GM18868 (cell line): ENCODE measurements at regions not wholly inside any gene's neighbourhood (a gene's known extent, or its start where the extent isn't known, plus 50 kb on each side); places are given as distances from the start of the nearest gene placed in this dataset.
"Not testable (repeated sequence)": the region's sequence is repeated elsewhere in the genome, so short reads cannot be mapped to it uniquely, and the experiment has no call there.

Experiments
- ATAC-seq: cut with Tn5 transposase; IDR thresholded peaks from one replicate; pipeline ENCODE4 v1.9.1; 2021; ENCODE audit warnings: mild to moderate bottlenecking, moderate library complexity; ENCODE audit not compliant: unreplicated experiment

DNA sequence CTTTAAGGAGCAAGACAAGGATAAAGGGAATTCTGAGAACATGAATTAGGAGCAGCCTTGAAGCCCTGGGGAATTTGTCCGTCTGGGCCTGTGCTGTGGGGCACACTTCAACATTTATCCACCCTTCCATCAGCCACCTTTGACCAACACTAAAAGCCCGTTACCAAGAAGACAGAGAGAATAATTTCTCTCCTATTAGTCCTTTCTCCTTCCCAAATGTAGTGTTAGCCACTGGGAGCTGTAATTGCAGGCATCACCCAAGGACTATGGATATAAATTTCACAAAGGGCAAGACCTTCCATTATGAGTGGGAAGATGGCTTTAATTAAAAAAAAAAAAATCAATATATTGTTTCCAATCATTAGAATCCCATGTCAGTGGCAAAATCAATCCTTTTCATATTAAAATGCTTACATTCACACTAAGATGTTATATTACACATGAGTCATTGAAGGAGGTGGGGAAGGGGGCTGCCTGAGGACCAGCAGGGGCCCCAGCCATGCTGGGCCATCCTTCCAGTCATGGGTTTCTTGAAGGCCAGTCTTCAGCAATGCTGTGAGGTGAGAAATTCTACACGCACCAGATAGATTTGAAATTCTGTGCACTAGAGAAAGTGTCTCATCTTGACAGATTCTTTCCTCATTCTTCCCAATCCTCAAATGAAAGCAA is 292.5 kb upstream of the NRP1 start:
- no peak for ATAC-seq

GRCh38 chr10:33623669-33624068 is 289.2 kb upstream of the NRP1 start:
- ATAC-seq: no peak

GRCh38 chr10:33621101-33621500 is 286.6 kb upstream of the NRP1 start:
- ATAC-seq: no peak

DNA sequence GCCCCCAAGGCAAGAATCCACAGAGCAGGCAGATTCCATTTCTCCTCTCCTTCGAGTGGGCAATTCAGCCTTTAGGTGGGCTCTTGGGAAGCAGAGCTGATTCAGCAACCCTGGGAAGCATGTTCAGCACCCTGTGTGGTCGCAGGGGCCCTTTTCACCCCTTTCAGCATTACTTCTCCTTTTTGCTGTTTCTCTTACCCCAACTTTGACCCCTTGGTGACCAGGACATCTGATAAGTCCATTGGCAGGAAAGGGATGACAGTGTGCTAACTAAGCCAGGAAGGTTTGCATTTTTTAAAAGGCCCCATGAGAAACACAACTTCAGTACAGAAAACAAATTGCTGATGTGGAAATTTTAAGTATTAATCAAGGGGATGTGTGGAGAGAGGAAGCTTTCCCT is 283.7 kb upstream of the NRP1 start:
- ATAC-seq: no peak

- ATAC-seq: no peak
These were observed 283.1 kb upstream of the NRP1 start for GRCh38 chr10:33617381-33618080.

DNA sequence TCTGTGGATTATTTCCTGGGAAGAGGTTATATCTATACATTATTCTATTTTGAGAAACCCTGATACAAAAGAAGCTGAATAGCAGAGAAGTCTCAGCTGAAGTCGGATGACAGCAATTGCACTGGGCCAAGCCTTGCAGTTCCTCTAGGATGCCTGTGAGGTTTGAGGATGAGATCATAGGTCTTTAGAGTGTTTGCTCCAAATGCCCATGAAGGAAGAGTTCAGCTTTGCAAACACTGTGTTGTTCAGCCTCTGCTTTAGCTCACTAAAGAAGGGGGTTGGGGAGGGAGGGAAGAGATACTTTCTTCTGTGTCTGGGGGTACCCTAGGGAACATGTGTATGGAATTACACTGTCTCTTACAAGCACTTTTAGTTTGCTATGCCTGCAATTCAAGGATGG is 282.5 kb upstream of the NRP1 start:
- ATAC-seq: no peak

DNA sequence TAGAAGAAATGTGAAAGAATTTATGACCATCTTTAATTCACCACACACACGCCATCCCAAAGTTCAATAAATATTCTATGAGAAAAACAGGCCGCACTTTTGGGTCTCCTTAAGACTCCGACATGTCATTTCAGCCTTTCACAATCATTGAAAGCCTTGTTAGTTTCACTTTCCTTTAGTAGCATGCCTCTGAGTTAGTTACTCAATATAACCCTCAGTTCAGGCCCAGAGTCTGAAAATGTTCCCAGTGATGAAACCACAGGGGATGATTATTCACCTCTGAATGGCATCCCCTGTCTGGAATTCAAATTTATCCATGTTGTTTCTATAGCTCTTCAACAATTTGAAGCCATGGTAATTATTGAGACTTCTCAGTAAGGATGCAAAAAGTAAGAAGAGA is 278.1 kb upstream of the NRP1 start:
- ATAC-seq: peak; percentile 59

- no peak for ATAC-seq
These were observed 277.6 kb upstream of the NRP1 start for GRCh38 chr10:33612116-33612515.

GRCh38 chr10:33611423-33611822 is 277.0 kb upstream of the NRP1 start:
- ATAC-seq: no peak

GRCh38 chr10:33609546-33609945 is 275.1 kb upstream of the NRP1 start:
- ATAC-seq: no peak

DNA sequence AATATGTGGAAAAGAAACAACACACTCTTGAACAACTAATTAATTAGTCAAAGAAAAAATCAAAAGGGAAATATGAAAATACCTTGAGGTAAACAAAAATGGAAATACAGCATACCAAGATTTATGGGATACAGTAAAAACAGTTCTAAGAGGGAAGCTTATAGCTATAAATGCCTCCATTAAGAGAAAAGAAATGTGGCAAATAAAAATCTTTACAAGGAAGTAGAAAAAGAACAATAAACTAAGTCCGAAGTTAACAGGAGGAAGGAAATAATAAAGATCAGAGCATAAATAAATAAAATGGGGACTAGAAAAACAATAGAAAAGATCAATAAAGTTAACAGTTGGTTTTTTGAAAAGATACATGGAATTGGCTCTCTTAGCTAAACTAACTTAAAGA is 267.8 kb upstream of the NRP1 start:
- no peak for ATAC-seq

DNA sequence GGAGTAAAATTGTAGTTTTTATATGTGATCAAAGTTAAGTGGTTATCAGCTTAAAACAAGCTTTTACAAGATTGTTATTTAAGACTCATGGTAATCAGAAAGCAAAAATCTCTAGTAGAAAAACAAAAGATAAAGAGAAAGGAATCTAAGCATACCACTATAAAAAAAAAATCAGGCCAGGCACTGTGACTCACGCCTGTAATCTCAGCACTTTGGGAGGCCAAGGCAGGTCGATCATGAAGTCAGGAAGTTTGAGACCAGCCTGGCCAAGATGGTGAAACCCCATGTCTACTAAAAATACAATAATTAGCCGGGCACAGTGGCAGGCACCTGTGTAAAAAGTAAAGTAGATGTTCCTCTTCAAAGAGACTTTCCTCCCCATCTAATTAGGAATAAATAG is 265.9 kb upstream of the NRP1 start:
- no peak for ATAC-seq

GRCh38 chr10:33596422-33596821 is 262.0 kb upstream of the NRP1 start:
- ATAC-seq: no peak

GRCh38 chr10:33594475-33594874 is 260.0 kb upstream of the NRP1 start:
- ATAC-seq: no peak

- no peak for ATAC-seq
These were observed 254.6 kb upstream of the NRP1 start for GRCh38 chr10:33588974-33589600.

DNA sequence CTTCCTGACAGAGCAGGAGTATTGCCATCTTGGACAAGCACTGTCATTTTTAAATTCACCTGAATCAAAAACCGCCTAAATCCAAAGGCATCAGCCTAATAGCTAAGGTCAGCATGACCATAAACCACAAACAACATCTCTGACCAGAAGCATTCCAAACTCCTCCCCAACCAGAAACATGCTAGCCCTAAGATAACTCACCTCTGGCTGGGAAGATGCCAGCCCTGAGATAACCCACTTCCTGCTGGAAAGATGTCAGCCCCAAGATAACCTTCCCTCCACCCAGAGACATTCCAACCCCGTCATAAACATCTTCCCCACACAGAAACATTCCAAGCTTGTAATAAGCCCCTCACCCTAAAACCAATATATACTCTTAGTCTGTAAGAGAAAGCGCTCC is 250.1 kb upstream of the NRP1 start:
- ATAC-seq: not testable (repeated sequence)

DNA sequence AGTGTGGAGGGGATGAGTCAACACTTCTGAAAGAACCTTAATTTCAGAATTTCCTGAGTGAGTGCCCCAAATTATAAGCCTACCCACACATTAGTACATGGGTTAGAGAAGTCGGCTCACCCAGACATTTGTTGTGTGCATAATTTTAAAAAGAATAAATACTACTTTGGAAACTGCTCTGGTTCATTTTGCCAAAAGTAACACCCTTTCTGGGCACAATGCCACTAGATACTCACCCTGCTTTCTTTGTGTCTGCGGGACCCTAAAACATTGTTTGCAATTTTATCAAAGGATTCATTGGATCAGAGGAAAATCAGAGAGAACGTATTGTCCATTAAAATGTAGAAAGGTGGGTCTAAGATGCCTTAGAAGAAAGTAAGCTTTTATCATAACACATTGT is 245.5 kb upstream of the NRP1 start:
- no peak for ATAC-seq

- no peak for ATAC-seq
These were observed 239.1 kb upstream of the NRP1 start for GRCh38 chr10:33573606-33574005.

DNA sequence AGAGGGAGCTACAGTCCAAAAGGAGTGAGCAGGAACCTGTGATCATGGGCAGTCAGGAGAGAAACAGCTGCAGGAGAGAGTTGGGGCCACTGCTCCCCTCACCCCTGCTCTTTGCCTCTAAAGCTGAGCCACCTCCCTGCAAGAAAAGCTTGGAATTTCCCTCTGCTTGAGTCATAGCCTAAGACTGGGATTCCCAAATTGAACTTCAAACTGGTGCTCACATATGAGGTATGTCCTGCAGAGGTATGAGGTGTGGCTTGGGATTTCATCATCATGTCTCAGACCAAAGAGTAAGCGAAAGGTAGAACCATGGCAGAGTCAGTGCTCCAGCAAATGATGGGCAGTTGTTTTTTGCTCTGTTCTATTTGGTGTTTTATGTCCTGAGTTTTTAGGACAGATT is 237.1 kb upstream of the NRP1 start:
- no peak for ATAC-seq

DNA sequence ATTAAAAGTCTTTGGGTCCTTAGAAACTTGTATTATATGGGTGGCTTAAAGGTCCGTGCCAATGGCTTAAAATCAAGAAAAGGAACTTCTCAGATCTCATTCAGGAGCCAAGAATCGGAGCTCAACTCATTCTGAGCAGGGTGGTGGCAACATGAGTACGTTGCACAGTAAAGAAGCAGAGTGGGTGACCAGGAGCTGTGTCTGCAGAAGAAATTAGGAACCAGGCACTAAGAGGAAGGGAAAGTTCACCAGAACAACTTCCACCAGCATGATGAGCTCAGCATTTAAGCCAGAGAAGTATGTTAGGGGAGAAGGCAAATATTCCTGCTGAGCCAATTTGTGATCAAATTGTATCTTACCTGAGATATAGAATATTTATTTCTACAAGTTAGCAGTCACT is 236.0 kb upstream of the NRP1 start:
- ATAC-seq: no peak

DNA sequence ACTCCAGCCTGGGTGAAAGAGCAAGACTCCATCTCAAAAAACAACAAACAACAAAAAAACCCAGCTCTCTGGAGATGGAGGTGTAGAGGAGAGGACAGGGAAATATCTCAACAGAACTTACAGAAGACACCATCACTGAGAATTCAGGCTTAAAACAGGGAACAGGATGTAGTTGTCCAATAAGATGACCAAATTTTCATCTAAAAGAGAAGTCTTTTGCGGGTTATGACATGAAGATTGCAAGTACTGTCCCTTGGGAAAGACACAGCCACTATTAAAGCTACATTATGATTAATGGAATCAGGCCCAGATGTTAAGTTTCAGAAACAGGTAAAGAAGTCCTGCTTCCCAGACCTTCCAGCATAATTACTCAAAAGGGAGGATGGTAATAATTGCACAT is 235.2 kb upstream of the NRP1 start:
- no peak for ATAC-seq

GRCh38 chr10:33566426-33566825 is 232.0 kb upstream of the NRP1 start:
- no peak for ATAC-seq
